NB4 (cell line): ENCODE measurements at regions not wholly inside any gene's neighbourhood (a gene's known extent, or its start where the extent isn't known, plus 50 kb on each side); places are given as distances from the start of the nearest gene placed in this dataset.

Source experiments
- DNase-seq: peaks from one replicate; pipeline ENCODE4 v3.0.0; 2010; ENCODE audit warnings: low read depth
- H3K4me3 ChIP-seq: one replicate; pipeline ENCODE4 v1.5.1; 2011; ENCODE audit warnings: mild to moderate bottlenecking, low read depth, low read length, moderate library complexity
- CTCF ChIP-seq: IDR thresholded peaks from one replicate; pipeline ENCODE4 v1.5.1; 2012; ENCODE audit warnings: low read depth, low read length
- MAX ChIP-seq: IDR thresholded peaks from 2 replicates; pipeline ENCODE4 v1.6.1; 2011; ENCODE audit warnings: low read depth, low read length
- MYC ChIP-seq: IDR thresholded peaks from 2 replicates; pipeline ENCODE4 v1.6.1; 2011; ENCODE audit warnings: low read depth, low read length
- POLR2A ChIP-seq: IDR thresholded peaks from 2 replicates; pipeline ENCODE4 v1.6.1; 2011; ENCODE audit warnings: mild to moderate bottlenecking; ENCODE audit not compliant: insufficient read length; ENCODE audit errors: extremely low read depth

GRCh38 chr9:24766081-24766480 is 220.4 kb upstream of the IZUMO3 start:
- no peak for DNase-seq
- H3K4me3 ChIP-seq, result no peak overlapping the region
- no peak for TF ChIP-seq POLR2A
- no peak for TF ChIP-seq MYC
- no peak for TF ChIP-seq CTCF
- TF ChIP-seq MAX, result no peak

GRCh38 chr9:24765025-24765756 is 219.5 kb upstream of the IZUMO3 start:
- H3K4me3 ChIP-seq, result no peak overlapping the region
- no peak for DNase-seq
- TF ChIP-seq MYC, result no peak
- no peak for TF ChIP-seq CTCF
- no peak for TF ChIP-seq MAX
- TF ChIP-seq POLR2A, result no peak

GRCh38 chr9:24738421-24738961 is 192.8 kb upstream of the IZUMO3 start:
- no peak overlapping the region for H3K4me3 ChIP-seq
- DNase-seq, result no peak
- TF ChIP-seq POLR2A, result no peak
- no peak for TF ChIP-seq CTCF
- no peak for TF ChIP-seq MYC
- no peak for TF ChIP-seq MAX

GRCh38 chr9:24731754-24732153 is 186.1 kb upstream of the IZUMO3 start:
- TF ChIP-seq CTCF (no peak), POLR2A (no peak), MYC (no peak), MAX (no peak)
- DNase-seq, result no peak
- H3K4me3 ChIP-seq, result no peak overlapping the region

GRCh38 chr9:24721621-24722020 is 175.9 kb upstream of the IZUMO3 start:
- no peak for DNase-seq
- TF ChIP-seq POLR2A, result no peak
- no peak for TF ChIP-seq CTCF
- no peak for TF ChIP-seq MYC
- no peak overlapping the region for H3K4me3 ChIP-seq
